Fibroblast of skin of left quadriceps (primary cell): ENCODE measurements at regions not wholly inside any gene's neighbourhood (a gene's known extent, or its start where the extent isn't known, plus 50 kb on each side); places are given as distances from the start of the nearest gene placed in this dataset.
A peak's percentile ranks its signal among the peaks of the same experiment; 100 is the strongest.
"Not testable (repeated sequence)": the region's sequence is repeated elsewhere in the genome, so short reads cannot be mapped to it uniquely, and the experiment has no call there.

Source experiments
- DNase-seq, 2 experiments: peaks; one replicate each; pipeline ENCODE4 v3.0.0-alpha.2; 2013; ENCODE audit warnings: low read depth in 2 of 2

DNA sequence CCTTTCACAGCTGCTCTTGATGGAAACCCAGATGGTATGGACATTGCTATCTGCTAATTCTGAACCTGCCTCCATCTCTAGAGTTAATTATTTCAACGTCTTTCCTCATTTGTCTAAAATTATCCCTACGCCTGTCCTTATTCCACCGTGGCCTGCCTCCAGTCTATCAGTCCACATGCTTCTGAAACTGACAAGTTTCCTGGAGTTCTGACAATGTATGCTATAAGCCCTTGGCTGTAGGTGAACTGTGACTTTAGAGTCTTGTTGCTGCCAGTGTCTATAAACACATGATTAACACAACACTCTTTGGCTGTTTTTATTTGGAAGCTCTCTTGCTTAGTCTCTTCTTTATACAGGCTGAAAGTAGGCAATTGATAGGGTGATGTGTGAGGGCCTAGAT, 1052.9 kb downstream of the TMTC2 start:
- no peak for DNase-seq

DNA sequence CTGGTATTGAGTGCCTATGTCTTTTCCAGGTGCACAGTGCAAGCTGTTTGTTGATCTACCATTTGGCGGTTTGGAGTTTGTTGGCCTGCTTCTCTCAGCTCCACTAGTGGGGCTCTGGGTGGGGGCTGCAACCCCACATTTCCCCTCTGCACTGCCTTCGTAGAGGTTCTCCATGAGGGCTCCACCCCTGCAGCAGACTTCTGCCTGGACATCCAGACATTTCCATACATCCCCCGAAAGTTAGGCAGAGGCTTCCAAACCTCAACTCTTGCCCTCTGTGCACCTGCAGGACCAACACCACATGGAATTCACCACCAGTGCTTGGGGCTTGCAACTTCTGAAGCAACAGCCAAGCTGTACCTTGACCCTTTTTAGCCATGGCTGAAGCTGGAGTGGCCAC, 1024.1 kb downstream of the TMTC2 start:
- DNase-seq: no peak

DNA sequence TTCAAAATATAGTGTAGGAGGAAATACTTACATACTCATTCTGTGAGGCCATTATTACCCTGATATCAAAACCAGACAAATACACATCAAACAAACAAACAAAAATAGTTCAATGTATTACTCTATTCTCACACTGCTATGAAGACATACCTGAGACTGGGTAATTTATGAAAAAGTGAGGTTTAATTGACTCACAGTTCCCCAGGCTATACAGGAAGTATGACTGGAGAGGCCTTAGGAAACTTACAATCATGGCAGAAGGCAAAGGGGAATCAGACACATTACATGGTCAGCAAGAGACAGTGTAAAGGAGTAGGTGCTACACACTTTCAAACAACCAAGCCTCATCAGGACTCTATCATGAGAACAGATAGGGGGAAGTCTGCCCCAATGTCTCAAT, 1023.2 kb downstream of the TMTC2 start:
- DNase-seq: no peak

DNA sequence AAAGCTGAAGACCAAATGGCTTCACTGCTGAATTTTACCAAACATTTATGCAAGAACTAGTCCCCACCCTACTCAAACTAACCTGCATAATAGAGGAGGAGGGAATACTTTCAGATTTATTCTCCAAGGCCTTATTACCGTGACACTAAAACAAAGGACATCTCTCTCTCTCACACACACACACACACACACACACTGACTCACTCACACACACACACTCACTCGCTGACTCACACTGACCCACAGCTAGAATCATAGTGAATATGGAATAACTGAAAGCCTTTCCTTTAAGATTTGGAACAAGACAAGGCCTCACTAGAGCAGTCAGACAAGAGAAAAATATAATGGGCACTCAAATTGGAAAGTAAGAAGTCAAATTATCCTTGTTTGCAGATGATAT, 1014.1 kb downstream of the TMTC2 start:
- DNase-seq: peak; percentile 6 to 16

DNA sequence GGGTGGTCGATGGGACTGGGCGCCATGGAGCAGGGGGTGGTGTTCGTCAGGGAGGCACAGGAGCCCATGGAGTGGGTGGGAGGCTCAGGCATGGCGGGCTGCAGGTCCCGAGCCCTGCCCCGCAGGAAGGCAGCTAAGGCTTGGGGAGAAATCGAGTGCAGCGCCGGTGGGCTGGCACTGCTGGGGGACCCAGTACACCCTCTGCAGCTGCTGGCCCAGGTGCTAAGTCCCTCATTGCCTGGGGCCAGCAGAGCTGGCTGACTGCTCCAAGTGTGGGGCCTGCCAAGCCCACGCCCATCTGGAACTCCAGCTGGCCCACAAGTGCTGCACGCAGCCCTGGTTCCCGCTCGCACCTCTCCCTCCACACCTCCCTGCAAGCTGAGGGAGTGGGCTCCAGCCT, 1009.6 kb downstream of the TMTC2 start:
- DNase-seq: not testable (repeated sequence)

DNA sequence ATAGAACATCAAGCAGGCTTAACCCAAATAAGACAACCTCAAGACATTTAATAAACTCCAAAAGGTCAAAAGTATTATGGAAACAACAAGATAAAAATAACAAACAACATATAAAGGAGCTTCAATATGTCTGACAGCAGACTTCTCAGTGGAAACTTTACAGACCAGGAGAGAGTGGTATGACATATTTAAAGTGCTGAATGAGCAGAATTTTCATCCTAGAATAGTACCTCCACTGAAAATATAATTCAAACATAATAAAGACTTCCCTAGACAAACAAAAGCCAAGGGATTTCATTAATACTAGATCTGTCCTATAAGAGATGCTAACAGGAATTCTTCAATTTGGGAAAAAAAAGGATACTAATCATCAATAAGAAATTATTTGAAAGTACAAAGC, 1005.0 kb downstream of the TMTC2 start:
- DNase-seq: no peak

DNA sequence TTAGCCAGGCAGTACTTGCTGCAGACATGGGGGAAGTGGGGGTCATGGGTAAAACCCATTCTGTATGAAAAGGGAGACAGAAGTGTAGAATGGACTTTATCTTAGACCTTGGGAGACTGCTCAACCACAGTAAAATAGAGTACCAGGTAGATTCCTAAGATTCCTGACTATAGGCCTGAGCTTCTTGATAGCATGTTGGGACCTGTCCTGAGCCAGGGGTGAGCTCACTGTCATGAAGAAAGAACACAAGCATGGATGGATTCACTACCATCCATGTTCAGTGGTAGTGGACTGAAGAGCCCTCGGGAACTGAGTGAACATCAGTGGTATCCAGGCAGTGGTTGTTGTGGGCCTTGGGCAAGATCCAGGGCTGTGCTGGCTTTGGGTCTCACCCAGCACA, 1003.8 kb downstream of the TMTC2 start:
- DNase-seq: no peak

DNA sequence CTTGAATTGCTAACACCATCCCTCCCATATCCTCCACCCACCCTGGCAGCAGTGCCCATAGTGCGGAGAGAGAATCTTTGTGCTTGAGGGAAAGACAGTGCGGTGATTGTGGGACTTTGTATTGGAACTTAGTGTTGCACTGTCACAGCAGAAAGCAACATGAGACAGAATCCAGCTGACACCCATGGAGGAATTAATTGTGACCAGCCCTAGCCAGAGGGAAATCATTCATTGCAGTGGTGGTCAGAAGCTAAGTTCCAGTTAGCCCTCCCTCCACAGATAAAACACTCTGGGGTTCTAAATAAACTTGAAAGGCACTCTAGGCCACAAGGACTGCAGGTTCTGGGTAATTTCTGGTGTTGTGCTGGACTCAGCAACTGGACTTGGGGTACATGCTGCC, 1002.6 kb downstream of the TMTC2 start:
- DNase-seq: no peak

DNA sequence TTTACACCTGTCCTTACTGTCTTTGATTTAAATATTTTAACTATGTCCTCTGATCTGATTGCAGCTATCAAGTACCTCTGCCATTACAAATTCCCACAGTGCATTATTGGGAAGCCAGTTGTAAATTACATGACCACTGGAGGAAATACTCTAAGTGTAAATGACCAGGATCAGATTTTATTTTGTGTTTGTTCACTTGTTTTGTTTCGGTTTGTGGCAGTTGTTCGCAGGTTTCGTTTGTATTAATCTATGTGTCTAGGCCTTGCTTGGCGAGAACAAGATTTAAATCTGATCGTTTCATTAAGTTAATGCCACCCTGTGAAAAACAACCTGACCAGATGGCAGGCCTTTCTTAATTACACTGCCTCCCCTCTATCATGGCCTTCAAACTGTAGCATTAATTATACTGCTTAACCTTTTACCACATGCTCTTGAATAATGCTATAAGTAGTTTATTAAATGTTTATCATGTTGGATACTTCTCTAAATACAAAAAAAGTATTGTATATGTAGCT, 990.1 kb downstream of the TMTC2 start:
- no peak for DNase-seq

DNA sequence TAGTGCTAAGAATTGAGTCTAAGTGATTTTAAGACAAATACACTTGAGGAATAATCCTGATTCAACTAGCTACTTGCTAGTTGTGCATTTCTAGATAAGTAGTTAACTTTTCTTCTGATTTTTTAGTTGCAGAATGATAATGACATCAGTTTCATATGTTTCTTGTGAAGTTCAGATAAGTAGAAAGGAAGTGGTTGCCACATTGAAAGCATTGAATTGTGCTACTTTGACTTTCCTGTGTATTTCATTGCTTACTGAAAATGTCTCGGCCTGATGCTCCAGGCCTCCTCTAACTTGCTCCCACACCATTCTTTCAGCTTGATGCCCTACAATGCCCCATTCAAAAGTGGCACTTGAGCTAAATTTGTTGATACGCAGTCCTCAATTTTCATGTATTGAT, 980.0 kb downstream of the TMTC2 start:
- no peak for DNase-seq

DNA sequence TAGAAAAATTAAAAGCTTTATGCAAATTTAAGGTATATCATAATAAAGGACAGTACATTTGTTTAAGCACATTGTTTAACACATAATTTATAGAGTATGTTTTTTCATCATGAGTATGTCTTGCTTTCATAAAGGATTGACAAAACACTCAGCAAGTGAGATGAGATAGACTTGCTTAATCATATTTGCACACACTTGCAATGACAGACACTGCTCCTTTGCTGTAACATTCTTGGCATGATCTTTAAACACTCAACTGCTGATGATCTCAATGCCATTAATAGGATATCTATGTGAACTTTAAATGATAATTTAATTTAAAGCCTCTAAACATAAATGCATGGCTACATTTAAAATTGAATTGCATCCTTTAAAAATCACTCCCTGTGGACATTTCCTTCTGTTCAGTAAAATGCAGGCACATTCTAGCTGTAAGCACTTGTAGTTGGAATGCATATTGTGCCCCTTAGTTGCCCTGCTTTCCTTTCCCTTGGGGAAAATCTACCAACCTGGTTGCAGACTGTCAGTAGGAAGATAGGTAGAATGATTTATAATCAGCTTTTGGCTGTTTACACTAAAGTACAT, 979.0 kb downstream of the TMTC2 start:
- no peak for DNase-seq

DNA sequence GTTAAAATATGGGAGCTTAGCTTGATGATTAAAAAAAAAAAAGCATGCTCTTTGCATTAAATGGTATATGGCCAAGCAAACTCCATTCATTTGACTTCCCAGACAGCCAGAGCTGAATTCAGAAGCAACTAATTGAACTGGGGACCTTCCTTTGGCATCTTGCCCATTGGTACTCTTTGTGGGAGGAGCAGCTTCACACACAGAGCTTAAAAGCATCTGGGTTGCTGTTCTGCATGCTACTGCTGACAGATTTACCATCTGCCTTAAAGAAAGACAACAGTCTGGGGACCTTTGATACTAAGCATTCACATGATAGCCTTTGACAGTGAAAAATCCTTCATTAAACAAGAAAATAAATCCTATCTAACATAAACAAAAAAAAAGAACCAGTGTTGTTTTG, 977.9 kb downstream of the TMTC2 start:
- peak in 1 of 2 experiments; percentile 3 for DNase-seq

DNA sequence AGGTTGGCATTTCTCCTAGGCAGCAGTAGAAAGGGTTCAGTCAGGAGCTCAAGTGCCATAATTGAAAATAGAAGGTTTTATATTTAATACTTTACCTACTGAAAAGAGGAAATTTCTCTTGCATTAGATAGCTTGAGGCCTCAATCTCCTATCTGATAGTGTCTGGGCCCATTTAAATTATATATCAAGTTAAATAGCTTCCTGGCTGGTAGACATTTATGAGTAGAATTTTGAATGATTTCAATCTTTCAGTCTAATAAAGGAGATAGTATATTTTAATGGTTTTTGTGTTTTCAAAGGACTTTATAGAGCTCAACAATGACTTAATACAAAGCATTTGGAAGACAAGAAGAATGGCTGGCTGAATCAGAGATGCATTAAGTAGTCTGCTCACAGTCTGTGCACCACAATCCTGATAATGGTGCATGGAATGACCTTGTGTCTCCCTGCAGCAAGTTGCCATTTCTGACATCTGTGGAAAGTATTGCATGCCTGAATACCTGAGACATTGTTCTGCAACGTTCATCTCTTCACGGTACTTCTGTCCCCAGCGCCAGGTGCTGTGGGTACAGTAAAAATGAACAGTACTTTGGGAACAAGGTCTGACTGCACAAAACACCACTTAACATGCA, 974.1 kb downstream of the TMTC2 start:
- no peak for DNase-seq

DNA sequence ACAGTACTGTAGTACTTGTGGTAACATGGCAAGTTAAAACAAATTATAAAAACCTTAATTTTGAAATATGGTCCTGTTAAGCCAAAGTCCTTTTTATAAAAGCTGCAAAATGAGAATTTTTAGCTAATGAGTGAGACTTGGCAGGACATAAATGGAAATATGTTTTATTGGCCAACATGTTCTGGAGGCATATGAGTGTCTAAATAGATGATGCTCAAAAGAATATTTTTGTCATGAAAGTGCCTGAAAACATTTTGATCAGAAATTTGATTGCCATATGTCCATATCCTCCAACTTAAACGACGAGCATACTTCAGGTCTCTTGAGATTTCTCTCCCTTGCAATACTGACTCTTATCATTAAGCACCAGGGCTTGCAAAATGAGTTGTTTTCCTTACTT, 972.6 kb downstream of the TMTC2 start:
- DNase-seq: no peak

DNA sequence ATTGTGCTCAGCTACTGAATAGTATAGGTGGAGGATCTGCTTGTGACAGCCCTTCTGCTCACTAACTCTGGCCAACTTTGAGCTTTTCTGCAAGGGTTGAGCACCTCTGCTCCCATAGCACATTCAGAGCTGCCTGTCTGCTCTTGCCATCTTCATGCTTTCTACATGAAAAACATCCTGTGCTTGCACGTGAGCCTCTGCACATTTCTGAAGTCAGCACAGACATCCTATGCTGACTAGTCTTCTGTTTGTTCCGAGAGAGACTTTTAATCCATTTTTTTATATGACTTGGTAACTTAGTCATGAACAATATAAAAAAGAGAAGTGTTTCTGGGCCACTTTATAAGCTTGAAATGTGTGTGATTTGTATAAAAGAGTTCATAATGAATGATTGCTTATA, 969.3 kb downstream of the TMTC2 start:
- no peak for DNase-seq

DNA sequence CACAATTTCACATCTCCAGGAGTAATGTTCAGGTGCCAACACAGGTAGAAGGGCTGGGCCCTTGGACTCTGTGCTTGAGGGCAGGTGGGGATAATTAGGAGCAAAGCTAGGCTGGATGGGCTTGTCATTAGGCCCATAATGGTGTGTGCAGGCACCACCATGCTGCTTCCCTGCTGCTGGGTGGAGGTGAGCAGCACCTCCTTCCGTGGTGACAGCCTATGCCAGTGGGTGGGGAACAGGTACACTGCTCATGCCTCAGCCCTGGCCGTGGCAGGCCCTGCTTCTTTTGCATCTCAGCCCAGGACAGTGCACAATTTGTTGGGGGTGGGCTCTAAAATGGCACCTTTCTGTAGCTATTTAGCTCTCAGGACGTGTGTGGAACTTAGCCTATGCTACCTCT, 955.5 kb downstream of the TMTC2 start:
- DNase-seq: no peak

DNA sequence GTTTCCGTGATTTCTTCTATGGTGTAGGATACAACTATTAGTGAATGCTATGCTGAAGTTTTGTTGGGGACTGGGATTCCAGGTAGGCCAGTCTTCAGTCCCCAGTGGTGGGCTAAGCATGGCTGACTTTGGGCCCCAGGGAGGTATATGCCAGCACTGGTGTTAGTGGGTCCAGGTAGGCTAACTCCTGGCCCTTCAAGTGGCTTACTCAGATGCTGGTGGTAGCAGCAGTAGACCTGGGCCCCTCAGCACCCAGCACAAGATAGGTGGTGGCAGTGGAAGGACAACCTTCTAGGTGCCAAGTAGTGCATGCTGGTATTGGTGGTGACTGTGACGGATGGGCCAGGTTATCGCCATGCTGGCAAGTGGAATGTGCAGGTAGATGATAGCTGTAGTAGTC, 955.1 kb downstream of the TMTC2 start:
- DNase-seq: no peak

DNA sequence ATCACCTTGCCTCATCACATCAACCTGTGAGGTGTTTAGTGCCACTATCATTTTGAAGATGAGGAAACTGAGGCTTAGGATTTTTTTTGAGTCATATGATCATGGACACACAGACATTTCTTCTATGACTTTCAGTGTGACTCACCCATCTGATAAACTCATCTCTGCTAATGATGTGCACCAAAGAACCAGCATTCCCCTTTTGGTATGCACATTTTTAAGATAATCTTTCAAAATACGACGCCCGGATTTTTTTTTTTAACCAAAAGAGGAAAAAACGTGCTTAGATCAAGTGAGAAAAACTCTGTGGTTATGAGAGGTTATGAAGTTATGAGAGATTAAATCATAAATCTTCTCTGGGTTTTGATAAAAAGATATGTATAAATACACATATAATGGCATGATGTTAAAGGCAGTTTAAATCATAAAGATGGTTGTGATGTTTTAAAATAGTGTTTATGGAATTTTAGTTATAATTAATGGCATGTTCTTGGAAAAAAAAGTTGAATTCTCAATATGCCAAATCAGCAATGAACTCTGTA, 948.1 kb downstream of the TMTC2 start:
- peak in 1 of 2 experiments; percentile 3 for DNase-seq

DNA sequence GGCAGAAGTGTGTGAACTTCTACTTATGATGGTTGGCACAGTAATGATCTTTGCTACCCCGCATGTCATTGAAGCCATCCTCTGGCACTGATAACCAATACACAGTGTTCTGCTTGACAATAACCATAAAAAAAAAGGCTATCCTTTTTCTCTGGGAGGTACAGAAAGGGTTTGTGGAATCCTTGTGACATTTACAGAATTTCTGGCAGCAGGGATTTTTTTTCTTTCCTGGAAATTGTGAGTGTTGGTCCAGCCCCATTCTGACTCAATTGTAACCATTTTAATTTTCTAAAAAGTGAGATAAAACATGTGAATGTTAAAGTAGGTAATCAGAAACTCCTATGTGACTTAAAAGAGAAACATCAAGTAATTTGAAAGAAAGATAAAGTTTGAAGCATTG, 943.8 kb downstream of the TMTC2 start:
- DNase-seq: no peak

DNA sequence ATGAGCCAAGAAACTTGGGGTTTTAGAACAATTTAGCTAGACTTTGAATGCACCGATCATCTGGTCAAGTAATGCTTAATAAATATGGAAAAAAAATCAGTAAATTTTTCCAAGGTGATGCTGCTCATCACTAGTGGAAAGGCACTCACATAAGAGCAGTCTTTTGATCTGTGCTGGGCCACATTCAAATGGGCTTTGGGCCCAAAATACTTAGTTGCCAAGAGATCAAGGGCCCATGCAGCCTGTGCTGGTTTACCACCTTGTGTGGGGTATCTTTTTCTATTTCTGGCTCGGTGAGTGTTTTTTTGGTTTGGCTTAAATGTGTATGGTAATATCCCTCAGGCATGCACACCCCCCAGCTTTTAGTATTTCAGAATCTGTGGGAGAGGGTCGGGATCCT, 943.2 kb downstream of the TMTC2 start:
- DNase-seq: no peak

DNA sequence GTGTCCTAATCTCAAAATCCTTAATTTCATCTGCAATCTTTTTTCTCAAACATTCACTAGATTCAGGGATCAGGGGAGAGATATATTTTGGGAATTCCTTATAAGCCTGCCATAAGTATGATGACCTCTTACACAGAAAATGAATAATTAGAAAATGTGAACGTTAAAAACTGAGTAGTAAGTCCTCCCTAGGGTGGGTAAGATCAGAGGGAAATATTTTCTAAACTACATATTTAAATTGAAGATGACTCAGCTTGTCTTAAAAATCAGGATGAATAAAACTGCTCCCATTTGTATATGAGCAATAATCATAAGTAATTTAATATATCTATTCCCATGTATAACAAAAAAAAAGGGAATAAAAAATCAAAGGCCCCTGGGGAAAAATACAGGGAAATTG, 935.5 kb downstream of the TMTC2 start:
- no peak for DNase-seq

DNA sequence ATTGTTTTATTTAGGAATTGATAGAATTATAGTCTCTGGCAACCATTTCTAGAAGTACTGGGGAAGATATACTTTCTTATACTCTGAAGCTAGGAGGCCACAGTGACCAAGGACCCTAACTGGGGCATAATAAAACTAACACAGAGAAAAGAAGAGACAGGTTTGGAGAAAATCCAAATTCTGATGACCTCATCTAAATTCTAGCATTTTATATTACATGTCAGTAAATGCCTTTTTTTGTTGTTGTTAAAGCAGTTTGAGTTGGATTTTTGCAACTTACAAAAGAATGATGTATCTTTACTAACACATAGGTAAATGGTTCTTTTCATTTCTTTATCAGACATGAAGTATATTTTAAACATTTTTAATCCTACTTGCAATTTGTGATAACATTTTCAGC, 933.3 kb downstream of the TMTC2 start:
- DNase-seq: no peak

DNA sequence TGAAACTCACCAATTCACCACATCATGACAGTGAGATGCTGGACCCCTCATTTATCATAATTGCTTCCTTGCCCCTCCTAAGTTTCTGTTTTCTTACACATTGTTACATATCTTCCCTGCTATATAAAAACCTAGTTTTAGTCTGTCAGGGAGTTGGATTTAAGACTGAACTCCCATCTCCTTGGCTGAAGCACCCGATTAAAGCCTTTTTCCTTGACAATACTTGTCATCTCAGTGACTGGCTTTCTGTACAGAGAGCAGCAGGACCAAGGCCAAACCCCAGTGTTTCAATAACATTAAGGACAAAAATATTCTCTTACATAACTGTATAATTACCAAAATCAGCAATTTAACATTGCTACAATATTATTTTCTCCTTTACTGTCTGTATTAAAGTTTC, 928.4 kb downstream of the TMTC2 start:
- no peak for DNase-seq
